Epithelial cell of esophagus (primary cell): ENCODE measurements at regions not wholly inside any gene's neighbourhood (a gene's known extent, or its start where the extent isn't known, plus 50 kb on each side); places are given as distances from the start of the nearest gene placed in this dataset.
A peak's percentile ranks its signal among the peaks of the same experiment; 100 is the strongest.

Experiments used
- DNase-seq: peaks from one replicate; pipeline ENCODE4 v3.0.0; 2010; ENCODE audit warnings: low read depth
- H3K4me3 ChIP-seq: 2 replicates; pipeline ENCODE4 v1.5.1; 2011; ENCODE audit warnings: mild to moderate bottlenecking, low read length, control low read depth
- TF ChIP-seq, protein P1 (sequence below): IDR thresholded peaks from 2 replicates; pipeline ENCODE4 v1.5.1; 2011; ENCODE audit warnings: low read depth, mild to moderate bottlenecking, low read length, control low read depth, inconsistent platforms; ENCODE audit not compliant: insufficient read depth; ENCODE audit errors: missing control alignments

DNA sequence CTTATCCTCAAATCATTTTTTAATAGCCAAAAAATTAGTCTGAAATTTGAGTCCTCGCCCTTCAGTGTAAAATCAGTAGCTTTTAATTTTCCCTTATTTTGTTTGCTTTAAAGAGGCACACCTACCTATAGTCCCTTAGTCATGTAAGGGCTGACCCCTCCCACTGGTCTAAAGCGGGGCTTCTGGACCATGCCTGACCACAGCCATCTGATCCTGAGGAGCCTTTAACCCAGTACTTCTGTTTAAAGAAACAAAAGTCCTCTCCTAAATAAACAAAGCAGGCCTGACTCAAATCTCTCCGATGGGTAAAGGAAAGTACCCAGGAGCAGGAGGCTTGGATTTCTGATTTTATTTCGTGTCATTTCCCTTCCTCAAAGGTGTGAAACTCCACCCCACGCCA lies 92.0 kb upstream of the CCL2 start:
- no peak for DNase-seq
- no peak overlapping the region for H3K4me3 ChIP-seq
- TF ChIP-seq, protein P1, sequence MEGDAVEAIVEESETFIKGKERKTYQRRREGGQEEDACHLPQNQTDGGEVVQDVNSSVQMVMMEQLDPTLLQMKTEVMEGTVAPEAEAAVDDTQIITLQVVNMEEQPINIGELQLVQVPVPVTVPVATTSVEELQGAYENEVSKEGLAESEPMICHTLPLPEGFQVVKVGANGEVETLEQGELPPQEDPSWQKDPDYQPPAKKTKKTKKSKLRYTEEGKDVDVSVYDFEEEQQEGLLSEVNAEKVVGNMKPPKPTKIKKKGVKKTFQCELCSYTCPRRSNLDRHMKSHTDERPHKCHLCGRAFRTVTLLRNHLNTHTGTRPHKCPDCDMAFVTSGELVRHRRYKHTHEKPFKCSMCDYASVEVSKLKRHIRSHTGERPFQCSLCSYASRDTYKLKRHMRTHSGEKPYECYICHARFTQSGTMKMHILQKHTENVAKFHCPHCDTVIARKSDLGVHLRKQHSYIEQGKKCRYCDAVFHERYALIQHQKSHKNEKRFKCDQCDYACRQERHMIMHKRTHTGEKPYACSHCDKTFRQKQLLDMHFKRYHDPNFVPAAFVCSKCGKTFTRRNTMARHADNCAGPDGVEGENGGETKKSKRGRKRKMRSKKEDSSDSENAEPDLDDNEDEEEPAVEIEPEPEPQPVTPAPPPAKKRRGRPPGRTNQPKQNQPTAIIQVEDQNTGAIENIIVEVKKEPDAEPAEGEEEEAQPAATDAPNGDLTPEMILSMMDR: no peak

DNA sequence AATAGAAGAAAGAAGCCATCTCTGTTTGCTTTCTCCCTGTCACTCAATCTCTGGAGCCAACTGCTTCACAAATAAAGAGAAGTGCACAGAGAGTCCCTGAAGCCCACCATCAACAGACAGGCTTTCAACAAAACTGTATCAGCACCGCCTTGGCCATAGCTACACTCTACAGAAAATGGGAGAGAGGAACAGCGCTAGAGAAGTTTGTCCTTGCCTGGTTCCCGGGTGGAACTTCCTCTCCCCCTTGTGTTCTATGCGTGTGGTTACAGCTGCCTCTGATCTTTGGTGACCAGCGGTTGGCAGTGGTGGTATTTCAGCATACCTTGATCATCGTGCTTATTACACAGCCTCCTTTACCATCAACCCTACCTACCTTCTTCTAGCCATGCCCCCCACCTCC lies 91.4 kb upstream of the CCL2 start:
- TF ChIP-seq, protein P1: peak; percentile 23
- no peak for DNase-seq
- H3K4me3 ChIP-seq: no peak overlapping the region

DNA sequence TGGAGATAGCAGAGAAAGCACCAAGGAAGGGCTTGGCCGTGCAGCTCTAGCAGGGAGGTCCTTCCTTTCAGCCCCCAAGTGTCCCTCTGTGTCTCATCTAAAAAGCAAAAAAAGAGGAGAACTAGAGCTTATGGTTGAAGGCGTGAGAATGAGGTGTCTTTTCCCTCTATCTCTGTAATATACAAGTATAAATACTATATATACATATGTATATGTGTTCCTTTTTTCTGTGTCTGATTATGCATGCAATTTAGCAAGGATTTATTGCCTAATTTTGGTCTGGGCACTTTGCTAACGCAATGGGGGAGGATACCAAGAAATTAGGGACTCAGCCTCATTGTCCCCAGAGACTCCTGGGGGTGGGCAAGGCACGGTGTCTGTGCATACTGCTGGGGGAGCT lies 90.2 kb upstream of the CCL2 start:
- DNase-seq: no peak
- no peak overlapping the region for H3K4me3 ChIP-seq
- TF ChIP-seq, protein P1: no peak

- no peak overlapping the region for H3K4me3 ChIP-seq
- TF ChIP-seq, protein P1: no peak
These were observed 88.7 kb upstream of the CCL2 start for GRCh38 chr17:34166352-34166751.

GRCh38 chr17:34167354-34167753 lies 87.7 kb upstream of the CCL2 start:
- TF ChIP-seq, protein P1: no peak
- DNase-seq: no peak
- no peak overlapping the region for H3K4me3 ChIP-seq

More at GRCh38 chr17:34166352-34166751, 88.7 kb upstream of the CCL2 start:
- no peak for DNase-seq

DNA sequence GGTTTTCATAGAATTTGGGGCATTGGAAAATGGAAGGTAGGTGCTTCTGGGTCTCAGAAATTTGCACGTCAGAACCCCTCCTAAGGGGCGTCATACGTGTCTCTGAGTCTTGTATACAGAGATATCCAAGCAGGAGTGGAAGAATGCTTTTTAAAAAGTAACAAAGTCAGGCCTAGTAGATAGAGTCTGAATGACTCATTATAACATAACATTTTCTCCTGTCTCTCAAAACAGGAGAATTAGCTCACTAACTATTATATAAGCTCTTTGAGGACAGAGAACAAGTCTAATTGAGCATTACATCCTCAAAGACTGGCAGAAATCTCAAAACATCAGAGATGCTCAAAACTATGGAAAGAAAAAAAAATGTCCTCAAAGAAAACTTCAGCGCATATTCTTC lies 86.1 kb upstream of the CCL2 start:
- H3K4me3 ChIP-seq: no peak overlapping the region
- DNase-seq: no peak
- TF ChIP-seq, protein P1: no peak

- TF ChIP-seq, protein P1: no peak
- no peak for DNase-seq
- H3K4me3 ChIP-seq: no peak overlapping the region
These were observed 85.6 kb upstream of the CCL2 start for GRCh38 chr17:34169496-34169895.
